Activated T-cell treated with anti-CD3 and anti-CD28 coated beads, Interleukin-2, amount 50 U/mL, for 1 hour (primary cell): ENCODE measurements at regions not wholly inside any gene's neighbourhood (a gene's known extent, or its start where the extent isn't known, plus 50 kb on each side); places are given as distances from the start of the nearest gene placed in this dataset.

Experiments used
- DNase-seq: peaks from one replicate; pipeline ENCODE4 v3.0.0-alpha.2; 2020

DNA sequence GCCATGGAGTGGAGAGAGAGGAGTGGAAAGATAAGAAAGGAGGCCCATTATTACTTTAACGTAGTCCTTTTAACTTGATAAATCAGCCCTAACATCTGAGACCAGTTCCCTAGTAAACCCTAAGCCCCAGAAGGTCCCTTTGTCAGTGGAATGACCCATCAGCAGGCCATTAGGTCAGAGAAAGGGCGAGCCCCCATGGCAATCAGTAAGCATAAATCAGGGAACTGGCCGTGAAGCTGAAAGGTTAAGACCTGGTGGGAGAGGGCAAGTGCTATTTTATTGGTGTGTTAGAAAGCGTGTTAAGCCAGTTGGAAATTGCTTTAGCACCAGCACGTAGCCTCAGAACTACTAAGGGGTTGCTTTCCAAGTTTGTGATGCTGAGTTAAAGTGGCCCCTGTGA is 708.0 kb downstream of the BCL11B start:
- DNase-seq = no peak

DNA sequence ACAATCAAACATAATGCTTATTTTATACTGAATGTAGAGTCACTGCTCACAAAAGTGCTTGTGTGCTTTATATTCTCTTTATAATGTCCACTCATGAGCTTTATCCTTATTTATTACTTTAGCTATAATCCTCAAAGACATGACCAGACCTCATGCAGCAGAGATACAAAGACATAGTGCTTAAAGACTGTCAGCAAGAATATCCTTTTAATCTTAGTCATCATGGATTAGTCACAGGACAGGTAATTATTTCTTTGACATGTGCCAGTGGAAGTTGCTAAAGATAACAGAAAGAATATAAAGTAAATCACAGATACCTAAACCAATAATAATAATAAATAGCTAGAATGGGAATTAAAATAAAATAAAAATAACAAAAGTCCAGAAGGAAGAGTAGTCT is 707.5 kb downstream of the BCL11B start:
- DNase-seq = no peak

DNA sequence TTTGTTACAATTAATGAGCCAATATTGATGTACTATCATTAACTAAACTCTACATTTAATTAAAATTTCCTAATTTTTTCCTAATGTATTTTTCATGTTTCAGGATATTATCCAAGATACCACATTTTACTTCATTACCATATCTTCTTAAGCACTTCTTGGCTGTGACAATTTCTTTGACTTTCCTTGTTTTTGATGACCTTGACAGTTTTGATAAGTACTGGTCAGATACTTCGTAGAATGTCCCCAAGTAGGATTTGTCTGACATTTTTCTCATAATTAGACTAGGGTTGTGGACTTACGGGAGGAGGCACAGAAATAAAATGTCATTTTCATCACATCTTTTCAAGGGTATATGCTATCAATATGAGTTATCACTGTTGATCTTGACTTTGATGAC is 700.9 kb downstream of the BCL11B start:
- DNase-seq = no peak

DNA sequence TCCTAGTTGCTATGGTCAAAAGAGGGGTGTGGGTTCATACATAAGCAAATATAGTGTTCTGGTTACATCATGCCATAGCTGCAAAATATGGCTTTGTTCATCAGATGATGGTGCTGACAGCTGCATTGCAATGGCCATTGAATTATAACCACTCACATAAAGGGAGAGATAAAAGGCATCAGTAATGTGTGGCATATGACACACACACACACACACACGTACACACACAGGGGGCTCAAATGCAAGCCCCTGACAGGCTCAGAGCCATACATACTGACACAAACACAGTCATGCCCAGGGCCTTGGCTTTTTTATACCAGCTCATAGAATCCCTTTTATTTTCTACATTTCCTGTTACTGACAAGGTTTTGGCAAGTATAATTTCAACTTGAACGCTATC is 698.9 kb downstream of the BCL11B start:
- no peak for DNase-seq

DNA sequence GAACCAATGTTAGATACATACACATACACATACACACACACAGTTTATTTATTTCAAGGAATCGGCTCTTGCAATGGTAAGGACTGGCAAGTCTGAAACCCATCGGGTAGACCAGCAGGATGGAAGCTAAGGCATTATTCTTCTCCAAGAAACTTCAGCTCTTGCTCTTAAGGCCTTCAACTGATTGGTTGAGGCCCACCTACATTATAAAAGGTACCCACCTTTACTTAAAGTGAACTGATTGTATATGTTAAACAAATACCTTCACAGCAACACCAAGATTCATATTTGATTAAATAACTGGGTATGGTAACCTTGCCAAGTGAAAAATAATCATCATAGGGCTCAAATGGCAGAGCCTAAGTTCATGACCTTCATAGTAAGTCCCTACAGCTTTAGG is 695.5 kb downstream of the BCL11B start:
- DNase-seq = no peak

DNA sequence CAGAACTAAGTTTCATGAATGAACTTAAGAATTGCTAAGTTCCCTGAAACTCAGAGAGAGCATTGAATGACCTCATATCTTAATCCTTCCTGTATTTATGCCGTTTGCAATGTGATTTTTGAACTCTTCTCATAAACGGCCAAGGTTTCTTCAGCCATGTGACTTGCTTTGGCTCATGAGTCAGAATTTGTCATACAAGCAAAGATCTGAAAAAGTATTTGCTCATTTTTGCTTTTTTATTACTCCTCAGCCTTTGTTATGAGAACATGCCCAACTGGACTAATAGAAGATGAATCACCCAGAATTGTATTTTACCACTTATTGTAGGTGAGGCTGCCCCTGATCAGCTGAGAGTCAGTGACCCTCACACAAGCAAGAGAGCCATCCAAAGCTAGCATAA is 693.8 kb downstream of the BCL11B start:
- no peak for DNase-seq

DNA sequence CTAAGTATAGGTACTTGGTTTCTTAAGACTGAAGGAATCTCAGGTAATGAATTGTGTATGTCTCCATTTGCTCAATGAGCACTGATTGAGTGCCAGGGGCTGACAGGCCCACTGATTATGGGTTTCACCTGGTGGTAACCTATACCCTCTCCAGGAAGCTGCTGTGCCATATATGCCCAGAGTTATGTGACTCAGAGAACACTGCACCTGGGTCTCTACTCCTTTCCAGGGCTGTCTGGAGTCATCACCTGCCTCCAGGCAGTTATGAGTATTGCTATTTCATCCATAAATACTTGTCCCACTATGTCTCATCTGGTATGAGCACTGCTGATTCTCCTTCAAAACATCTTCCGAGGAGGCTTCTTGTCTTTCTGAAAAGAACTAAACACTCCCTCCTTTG is 692.9 kb downstream of the BCL11B start:
- DNase-seq = no peak

DNA sequence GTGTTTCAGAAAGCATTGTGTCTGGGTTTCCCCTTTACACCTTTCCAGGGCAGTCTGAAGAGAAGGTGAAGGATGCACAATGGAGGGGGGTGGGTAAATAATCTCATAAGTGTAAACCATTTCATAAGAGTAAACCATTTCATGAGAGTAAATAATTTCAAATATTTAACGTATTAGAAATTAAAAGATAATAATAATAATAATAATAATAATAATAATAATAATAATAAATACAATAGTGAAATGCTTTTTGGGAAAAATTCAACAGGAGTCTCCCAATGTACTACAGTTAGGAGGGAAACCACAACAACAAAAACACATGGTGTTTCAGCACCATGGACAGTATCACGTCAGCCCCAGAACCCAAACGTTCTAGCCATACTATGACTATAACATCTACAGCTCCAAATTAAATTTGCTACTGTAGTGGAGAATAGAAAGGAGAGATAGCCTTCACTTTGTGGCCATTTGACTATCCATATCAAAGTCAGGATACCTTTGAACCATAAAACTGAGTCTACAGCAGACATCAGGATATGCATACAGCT is 691.8 kb downstream of the BCL11B start:
- DNase-seq = no peak

DNA sequence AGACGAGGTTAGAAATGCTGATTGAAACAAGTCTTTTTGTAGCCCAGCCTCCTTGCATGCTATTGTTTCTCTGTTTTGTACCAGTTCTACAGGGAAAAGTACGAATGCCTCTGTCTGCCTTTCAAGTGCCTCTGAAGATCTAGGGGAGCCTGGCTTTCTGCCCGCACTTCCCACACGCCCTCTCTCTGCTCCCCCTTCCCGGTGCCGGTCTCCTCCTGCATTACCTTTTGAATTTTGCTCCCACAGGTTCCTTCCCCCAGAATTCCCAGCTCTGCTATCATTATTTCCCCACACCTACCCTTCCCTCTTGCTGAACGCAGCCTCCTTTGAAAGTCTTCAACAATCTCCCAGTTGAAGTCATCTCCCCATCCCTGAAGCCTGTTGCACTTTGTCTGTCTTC is 689.7 kb downstream of the BCL11B start:
- DNase-seq = no peak

DNA sequence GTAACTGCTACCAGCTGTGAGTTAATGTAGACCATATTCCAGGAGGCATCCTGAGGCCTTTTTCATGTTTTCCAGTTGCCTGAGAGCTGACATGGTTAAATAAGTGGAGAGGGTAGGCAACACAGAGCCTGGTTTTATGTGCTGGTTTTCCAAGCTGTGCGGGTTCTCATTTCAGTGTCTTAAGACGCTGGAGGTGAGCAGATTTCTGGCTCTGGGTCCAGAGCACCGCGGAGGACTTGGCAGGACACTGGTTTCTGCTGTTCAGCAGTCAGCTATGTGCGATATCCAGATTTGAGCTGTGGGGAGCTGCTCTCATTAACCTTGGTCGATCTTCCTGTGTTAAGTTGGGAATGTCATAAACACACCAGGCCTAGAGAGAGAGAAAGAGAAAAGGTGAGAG is 680.8 kb downstream of the BCL11B start:
- DNase-seq = no peak

DNA sequence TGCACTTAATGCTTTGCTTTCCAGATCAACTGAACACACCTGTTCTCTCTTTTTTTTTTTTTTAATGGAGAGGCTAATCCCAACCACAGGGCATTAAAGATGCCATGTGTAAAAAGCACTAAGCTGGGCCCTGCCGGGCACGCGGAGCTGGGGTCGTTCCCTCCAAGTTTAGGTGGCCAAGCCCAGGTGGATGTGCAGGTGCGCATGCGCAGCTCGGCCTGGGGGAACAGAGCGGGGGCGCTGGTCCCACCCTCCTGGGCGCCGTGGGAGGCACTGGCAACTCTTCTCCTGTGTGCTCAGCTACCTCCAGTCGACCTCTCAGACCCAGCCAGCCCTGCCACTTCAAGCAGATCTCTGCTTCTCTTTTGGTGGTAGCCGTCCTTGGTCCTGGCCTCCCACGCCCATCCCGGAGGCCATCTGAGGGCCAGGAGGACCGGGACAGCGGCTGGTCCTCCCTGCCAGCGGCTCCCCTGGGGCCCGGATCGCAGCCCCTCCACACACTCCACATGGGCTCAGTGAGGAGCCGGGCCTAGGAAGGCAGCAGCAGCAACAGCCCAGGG is 679.3 kb downstream of the BCL11B start:
- DNase-seq = no peak

DNA sequence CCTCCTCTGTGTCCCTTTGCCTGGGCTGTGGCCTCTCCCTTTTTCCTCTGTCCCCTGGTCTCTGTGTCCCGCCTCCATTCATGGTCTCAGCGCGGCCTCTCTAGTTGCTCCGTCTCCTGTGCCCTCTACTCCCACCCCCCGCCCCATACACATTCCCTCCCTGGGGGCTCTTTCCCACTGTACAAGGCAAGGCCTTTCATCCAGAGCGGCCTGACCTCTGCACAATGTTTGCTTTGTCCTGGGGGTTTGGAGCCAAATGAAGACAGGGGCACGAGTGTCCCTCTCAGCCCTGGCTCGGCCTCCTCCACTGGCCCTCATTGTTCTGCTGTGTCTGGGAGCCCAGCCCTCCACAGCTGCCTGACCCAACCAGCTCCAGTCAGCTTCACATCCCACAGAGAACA is 678.6 kb downstream of the BCL11B start:
- DNase-seq = no peak

DNA sequence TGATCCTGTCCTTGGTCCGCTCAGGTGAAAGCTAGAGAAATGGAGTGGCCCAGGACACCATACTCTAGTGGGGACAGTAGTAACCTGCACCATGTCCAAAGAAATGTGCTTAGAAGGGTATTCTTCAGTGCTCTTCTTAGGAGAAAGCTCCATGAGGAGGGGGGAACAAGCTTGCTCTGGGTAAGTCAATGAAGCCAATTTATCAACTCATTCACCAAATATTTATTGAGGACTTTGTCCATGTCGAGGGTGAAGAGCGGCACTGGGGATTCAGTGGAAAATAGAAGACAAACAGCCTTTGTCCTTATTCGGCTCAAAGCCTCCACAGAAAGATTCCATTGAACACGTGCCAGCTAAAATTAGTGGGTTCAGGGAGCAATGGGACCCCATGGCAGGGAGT is 677.8 kb downstream of the BCL11B start:
- no peak for DNase-seq

DNA sequence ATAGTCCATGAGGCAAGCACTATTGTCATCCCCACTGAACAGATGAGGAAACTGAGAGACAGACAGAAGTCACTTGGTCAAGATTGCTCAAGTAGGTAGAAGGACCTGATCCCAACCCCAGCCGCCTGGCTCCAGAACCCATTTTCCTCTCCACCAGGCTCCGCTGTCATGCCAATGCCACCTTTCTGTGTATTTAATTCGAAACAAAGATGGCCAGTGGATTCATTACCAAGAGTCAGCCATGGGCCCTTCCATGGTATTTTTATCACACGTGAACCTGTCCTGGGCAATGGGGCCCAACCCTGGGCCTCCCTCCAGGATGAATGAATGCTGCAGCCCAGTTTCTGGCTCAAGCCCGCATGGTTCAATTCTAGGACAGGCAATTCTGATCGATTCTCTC is 673.4 kb downstream of the BCL11B start:
- no peak for DNase-seq

DNA sequence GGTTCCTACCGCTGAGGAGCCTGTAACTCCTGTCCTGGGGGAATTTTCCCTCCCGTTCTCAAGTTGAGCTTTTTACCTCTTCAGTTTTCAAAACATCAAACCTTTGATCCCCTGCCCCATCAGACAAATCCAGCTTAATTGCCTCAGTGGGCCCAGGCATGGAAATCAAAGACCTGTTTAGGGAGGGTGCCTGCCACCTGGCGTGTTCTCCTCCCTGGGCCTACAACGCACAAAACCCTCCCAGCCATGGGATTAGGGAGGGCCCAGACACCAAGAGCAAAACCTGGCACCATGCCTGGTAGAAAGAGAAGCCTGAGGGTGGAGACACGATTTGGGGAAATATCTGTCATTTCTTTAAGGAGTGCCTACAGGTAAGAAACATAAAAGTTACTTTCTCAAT is 672.9 kb downstream of the BCL11B start:
- no peak for DNase-seq

DNA sequence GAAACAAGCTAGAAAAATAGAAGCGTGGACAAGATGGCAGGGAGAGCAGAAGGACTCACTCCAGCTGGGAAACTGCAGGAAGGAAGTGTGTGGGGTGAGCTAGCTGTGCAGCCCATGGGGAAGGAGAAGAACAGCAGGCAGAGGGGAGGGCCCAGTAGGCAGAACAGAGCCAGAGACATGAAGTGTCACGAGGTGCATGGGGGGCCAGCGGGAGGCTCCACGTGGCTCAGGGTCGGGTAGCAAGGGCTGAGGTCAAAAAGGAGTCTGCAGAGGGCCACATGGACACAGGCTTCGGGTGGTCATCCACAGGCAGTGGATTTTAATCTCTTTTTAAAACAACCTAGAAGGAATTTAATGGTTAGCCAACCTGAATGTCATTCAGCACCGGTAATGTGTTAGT is 669.0 kb downstream of the BCL11B start:
- DNase-seq = no peak

DNA sequence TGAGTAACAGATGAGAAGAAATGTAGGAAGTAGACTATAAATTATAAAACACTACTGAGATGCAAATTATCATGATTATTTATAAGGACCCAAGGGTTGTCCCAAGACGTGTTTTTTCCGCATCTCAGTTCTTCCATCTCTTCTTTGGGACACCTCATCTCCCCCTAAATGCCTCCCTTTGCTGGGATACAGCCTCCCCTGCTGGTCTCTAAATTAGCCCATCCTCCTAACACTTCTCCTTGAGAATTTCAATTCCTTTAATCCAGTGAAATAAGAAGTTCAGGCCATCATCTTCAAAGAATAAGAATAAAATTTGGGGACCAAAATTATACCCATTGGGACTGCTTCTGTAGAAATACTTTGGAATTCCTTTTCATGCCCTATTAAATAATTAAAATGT is 667.0 kb downstream of the BCL11B start:
- DNase-seq = no peak

DNA sequence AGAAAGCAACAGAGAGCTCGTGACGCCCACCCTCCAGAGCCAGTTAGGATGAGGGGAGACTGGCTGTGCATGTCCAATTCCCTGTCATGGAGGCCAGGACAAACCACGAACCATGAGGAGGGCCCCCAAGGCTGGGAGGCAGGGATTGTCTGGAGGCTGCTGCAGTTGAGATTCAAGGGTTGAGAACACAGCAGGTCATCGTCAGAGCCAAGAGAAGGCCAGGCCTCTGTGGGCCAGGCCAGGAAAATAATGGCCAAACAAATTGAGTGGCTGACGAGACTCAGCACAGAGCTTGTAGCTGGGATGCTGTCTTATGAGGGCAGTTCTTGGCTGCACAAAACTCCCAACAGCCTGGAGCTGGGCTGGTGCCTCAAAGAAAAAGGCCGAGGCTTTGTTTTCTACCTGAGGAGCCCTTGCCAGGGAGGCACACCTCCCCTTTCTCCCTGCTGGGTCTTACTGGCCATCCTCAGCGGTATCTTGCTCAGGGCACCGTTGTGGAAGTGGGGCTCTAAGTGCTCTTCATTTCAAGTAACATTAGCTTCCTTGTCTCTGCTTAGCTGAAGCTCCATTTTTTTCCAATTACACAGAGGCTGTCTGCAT is 665.9 kb downstream of the BCL11B start:
- no peak for DNase-seq

DNA sequence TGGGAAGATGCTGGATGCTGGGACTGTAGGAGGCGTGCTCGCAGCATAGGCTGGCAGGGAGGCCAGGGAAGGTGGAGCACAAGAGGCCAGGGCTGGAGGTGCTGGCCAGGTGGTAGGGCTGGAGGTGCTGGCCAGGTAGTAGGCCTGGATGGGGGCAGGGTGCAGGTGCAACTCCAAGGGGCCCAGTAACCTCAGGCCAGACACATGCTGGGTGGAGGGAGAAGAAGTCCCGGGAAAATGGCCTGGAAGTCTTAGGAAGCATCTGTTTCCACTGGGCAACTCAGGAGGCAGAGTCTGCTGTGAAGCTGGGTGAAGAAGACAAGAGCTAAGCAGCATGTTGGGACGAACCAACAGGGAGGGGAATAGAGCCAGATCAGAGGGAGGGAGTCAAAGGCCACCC is 665.2 kb downstream of the BCL11B start:
- no peak for DNase-seq

DNA sequence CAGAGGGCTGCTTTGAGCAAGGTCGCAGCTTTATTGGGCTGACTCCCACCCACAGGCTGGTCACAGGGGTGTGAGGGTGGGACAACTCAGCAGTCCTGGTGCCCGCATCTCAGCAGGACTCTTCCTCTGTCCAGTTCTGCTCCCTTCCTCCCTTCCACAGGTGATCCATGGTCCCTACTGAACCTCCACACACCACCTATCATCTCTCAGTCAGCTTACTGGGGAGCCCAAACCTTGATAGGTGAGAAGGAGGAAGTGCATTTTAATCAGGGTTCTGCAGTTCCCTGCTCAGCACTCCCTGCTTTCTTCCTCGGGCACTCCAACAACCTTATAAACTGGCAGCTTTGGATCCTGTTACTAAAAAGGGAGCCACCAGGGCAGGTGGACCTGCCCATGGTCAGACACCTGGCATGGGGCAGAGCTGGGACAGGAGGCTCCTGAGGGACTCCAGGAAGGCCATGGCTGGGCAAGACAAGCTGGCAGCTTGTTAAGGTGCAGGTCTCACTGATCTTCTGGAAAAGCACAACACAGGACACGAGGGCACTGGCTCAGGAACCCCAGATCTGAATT is 664.6 kb downstream of the BCL11B start:
- DNase-seq = no peak

DNA sequence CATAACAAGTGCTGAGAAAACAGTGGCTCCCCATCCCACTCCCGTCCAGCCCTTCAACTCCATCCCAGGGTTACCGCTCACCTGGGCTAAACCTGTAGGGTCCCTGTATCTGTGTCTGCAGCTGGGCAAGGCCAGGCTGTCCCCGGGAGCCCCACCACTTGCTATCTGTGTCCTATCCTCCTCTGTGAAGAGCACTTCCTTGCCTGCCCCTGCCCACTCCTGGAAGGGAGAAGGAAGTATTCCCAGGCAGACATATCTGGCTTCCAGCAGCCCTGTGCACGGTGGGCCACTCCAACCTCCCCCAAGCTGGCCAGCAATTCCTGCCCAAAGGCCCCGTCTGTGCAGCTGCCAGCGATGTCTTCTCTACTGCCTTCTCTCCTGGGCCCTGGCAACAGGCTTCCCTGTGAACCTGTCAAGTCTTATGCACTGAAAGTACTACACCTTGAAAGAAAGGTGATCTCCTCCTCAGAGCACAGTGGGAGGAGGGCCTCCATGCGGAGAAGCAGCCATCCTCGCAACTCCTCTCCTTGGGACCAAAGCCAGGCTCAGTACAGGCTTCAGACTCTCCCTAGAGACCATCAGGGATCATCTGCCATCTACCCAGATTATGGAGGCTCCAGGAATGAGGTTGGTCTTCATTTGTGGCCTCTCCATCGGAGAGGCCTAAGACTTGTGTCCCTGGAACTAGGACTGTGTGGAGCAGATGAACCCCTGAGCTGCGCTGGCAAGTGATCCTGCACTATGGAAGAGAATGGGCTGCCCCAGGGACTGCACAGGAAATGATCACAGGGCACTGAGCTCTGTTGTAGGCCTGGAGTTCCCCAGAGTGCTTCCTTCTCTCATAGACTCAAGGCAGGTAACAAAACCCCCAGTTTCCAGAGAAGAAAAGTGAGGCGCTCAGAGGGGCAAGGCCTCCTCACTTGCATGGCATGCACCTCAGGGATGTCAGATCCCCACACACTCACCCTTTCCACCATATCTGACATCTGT is 663.6 kb downstream of the BCL11B start:
- peak; percentile 29 for DNase-seq

DNA sequence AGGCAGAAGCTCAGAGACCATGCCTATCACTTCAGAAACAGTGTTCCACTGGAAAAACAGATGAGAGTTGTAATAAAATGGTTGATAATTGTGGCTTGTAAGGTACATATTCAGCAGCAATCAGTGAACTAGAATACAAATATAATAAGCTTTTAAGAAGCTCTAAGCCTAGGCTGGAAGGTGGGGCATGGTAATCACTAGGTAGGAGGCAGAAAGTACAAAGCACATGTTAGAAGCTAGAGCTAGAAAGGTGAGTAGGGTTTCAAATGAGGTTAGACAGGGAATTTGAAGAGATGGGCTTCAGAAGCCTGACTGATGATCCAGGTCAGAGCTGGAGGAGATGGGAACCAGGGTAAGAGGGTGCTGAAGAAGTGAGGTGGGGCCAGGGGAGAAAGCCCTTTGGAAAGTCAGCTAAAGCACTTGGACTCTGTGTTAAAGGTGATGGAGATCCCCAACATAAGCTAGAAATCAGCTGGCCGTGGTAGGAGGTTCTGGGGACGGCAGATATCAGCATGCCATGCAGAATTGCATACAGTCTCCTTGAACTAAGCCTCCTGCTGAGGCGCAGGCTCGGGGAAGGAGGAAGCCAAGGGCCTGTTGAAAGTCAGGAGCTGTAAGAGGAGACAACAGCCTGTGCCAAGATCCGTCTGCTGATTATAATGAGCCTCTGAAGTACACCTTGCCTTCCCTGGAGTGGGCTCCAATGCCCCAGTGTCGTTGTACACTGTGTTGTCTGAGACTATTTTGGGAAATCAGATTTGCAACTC is 659.4 kb downstream of the BCL11B start:
- DNase-seq = no peak

DNA sequence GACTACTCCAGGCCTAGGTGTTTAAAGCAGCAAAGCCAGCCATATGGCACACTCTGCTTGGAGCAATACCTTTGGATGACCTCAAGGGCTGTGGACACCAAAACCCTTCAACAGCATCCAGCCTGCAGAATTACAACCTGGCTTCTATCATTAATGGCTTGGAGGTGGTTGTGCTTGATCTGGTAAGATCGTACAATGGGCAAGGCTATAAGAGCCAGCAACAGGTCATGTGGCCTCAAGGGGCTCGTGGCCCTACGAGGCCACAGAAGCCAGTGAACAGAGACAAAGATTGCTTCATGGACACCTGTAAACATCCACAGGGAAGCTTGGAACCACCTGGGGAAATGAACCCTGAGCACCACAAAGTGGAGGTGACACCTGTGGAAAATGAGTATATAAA is 657.3 kb downstream of the BCL11B start:
- DNase-seq = no peak
